ENCODE measurements at regions not wholly inside any gene's neighbourhood (a gene's known extent, or its start where the extent isn't known, plus 50 kb on each side); places are given as distances from the start of the nearest gene placed in this dataset.

GRCh38 chr4:15254236-15254880 is 173.5 kb upstream of the C1QTNF7 start:
- H3K4me3 ChIP-seq (ENCODE audit: low read depth in 1 of 5, low read length in 5 of 5), result no peak overlapping the region
- H3K27me3 ChIP-seq (ENCODE audit: control insufficient read depth in 5 of 5, insufficient read depth in 4 of 5, low read length in 5 of 5), result no peaks in the 10 kb centered on the region
- H3K27ac ChIP-seq (ENCODE audit: low read depth, low read length), result no peak overlapping the region
- H3K36me3 ChIP-seq (ENCODE audit: control insufficient read depth in 5 of 5, insufficient read depth in 5 of 5, low read length in 5 of 5), result no peaks in the 10 kb centered on the region
- no peaks in the 10 kb centered on the region for H3K9me3 ChIP-seq (ENCODE audit: control insufficient read depth in 5 of 5, low read length in 5 of 5)
- H3K9ac ChIP-seq (ENCODE audit: low read length in 5 of 5), result no peak overlapping the region
- peaks cover 0 to 21% (median 3%) of the 10 kb centered on the region in 5 donors for H3K4me1 ChIP-seq (ENCODE audit: control insufficient read depth in 5 of 5, insufficient read depth in 5 of 5, low read length in 5 of 5)

GRCh38 chr4:15255537-15255936 is 172.3 kb upstream of the C1QTNF7 start:
- Histone ChIP-seq H3K27me3 (ENCODE audit: control insufficient read depth in 5 of 5, insufficient read depth in 4 of 5, low read length in 5 of 5) (no peaks in the 10 kb centered on the region), H3K9me3 (ENCODE audit: control insufficient read depth in 5 of 5, low read length in 5 of 5) (no peaks in the 10 kb centered on the region), H3K9ac (ENCODE audit: low read length in 5 of 5) (no peak overlapping the region), H3K4me1 (ENCODE audit: control insufficient read depth in 5 of 5, insufficient read depth in 5 of 5, low read length in 5 of 5) (peaks cover 0 to 20% (median 3%) of the 10 kb centered on the region in 5 donors), H3K4me3 (ENCODE audit: low read depth in 1 of 5, low read length in 5 of 5) (no peak overlapping the region), H3K36me3 (ENCODE audit: control insufficient read depth in 5 of 5, insufficient read depth in 5 of 5, low read length in 5 of 5) (no peaks in the 10 kb centered on the region), H3K27ac (ENCODE audit: low read depth, low read length) (no peak overlapping the region)

- no peak overlapping the region for H3K4me3 ChIP-seq (ENCODE audit: low read depth in 1 of 5, low read length in 5 of 5)
- H3K36me3 ChIP-seq (ENCODE audit: control insufficient read depth in 5 of 5, insufficient read depth in 5 of 5, low read length in 5 of 5), result no peaks in the 10 kb centered on the region
- no peak overlapping the region for H3K27ac ChIP-seq (ENCODE audit: low read depth, low read length)
- peaks cover 0 to 10% (median 0%) of the 10 kb centered on the region in 5 donors for H3K4me1 ChIP-seq (ENCODE audit: control insufficient read depth in 5 of 5, insufficient read depth in 5 of 5, low read length in 5 of 5)
- H3K9ac ChIP-seq (ENCODE audit: low read length in 5 of 5), result no peak overlapping the region
- peaks cover 0 to 14% (median 8%) of the 10 kb centered on the region in 5 donors for H3K9me3 ChIP-seq (ENCODE audit: control insufficient read depth in 5 of 5, low read length in 5 of 5)
- H3K27me3 ChIP-seq (ENCODE audit: control insufficient read depth in 5 of 5, insufficient read depth in 4 of 5, low read length in 5 of 5), result no peaks in the 10 kb centered on the region
Observed at GRCh38 chr4:15260758-15261157, 167.1 kb upstream of the C1QTNF7 start.

GRCh38 chr4:15262396-15262795 is 165.4 kb upstream of the C1QTNF7 start:
- Histone ChIP-seq H3K9ac (ENCODE audit: low read length in 5 of 5) (no peak overlapping the region), H3K4me3 (ENCODE audit: low read depth in 1 of 5, low read length in 5 of 5) (no peak overlapping the region), H3K27me3 (ENCODE audit: control insufficient read depth in 5 of 5, insufficient read depth in 4 of 5, low read length in 5 of 5) (no peaks in the 10 kb centered on the region), H3K4me1 (ENCODE audit: control insufficient read depth in 5 of 5, insufficient read depth in 5 of 5, low read length in 5 of 5) (peaks cover 0 to 10% (median 0%) of the 10 kb centered on the region in 5 donors), H3K36me3 (ENCODE audit: control insufficient read depth in 5 of 5, insufficient read depth in 5 of 5, low read length in 5 of 5) (no peaks in the 10 kb centered on the region), H3K27ac (ENCODE audit: low read depth, low read length) (no peak overlapping the region), H3K9me3 (ENCODE audit: control insufficient read depth in 5 of 5, low read length in 5 of 5) (peaks cover 0 to 19% (median 8%) of the 10 kb centered on the region in 5 donors)

- Histone ChIP-seq H3K27me3 (ENCODE audit: control insufficient read depth in 5 of 5, insufficient read depth in 4 of 5, low read length in 5 of 5) (no peaks in the 10 kb centered on the region), H3K9ac (ENCODE audit: low read length in 5 of 5) (no peak overlapping the region), H3K4me3 (ENCODE audit: low read depth in 1 of 5, low read length in 5 of 5) (no peak overlapping the region), H3K9me3 (ENCODE audit: control insufficient read depth in 5 of 5, low read length in 5 of 5) (peaks cover 0 to 10% (median 4%) of the 10 kb centered on the region in 5 donors), H3K4me1 (ENCODE audit: control insufficient read depth in 5 of 5, insufficient read depth in 5 of 5, low read length in 5 of 5) (no peaks in the 10 kb centered on the region), H3K36me3 (ENCODE audit: control insufficient read depth in 5 of 5, insufficient read depth in 5 of 5, low read length in 5 of 5) (no peaks in the 10 kb centered on the region), H3K27ac (ENCODE audit: low read depth, low read length) (no peak overlapping the region)
Observed at GRCh38 chr4:15270201-15270600, 157.6 kb upstream of the C1QTNF7 start.

- H3K9me3 ChIP-seq (ENCODE audit: control insufficient read depth in 5 of 5, low read length in 5 of 5), result no peaks in the 10 kb centered on the region
- no peak overlapping the region for H3K27ac ChIP-seq (ENCODE audit: low read depth, low read length)
- H3K4me1 ChIP-seq (ENCODE audit: control insufficient read depth in 5 of 5, insufficient read depth in 5 of 5, low read length in 5 of 5), result no peaks in the 10 kb centered on the region
- no peak overlapping the region for H3K9ac ChIP-seq (ENCODE audit: low read length in 5 of 5)
- H3K4me3 ChIP-seq (ENCODE audit: low read depth in 1 of 5, low read length in 5 of 5), result no peak overlapping the region
- H3K27me3 ChIP-seq (ENCODE audit: control insufficient read depth in 5 of 5, insufficient read depth in 4 of 5, low read length in 5 of 5), result no peaks in the 10 kb centered on the region
- H3K36me3 ChIP-seq (ENCODE audit: control insufficient read depth in 5 of 5, insufficient read depth in 5 of 5, low read length in 5 of 5), result no peaks in the 10 kb centered on the region
Observed at GRCh38 chr4:15286041-15286440, 141.8 kb upstream of the C1QTNF7 start.

- Histone ChIP-seq H3K9me3 (ENCODE audit: control insufficient read depth in 5 of 5, low read length in 5 of 5) (no peaks in the 10 kb centered on the region), H3K9ac (ENCODE audit: low read length in 5 of 5) (no peak overlapping the region), H3K4me3 (ENCODE audit: low read depth in 1 of 5, low read length in 5 of 5) (no peak overlapping the region), H3K4me1 (ENCODE audit: control insufficient read depth in 5 of 5, insufficient read depth in 5 of 5, low read length in 5 of 5) (peaks cover 0 to 3% (median 0%) of the 10 kb centered on the region in 5 donors), H3K27me3 (ENCODE audit: control insufficient read depth in 5 of 5, insufficient read depth in 4 of 5, low read length in 5 of 5) (no peaks in the 10 kb centered on the region), H3K36me3 (ENCODE audit: control insufficient read depth in 5 of 5, insufficient read depth in 5 of 5, low read length in 5 of 5) (no peaks in the 10 kb centered on the region), H3K27ac (ENCODE audit: low read depth, low read length) (no peak overlapping the region)
Observed at GRCh38 chr4:15291122-15291521, 136.7 kb upstream of the C1QTNF7 start.

- H3K4me1 ChIP-seq (ENCODE audit: control insufficient read depth in 5 of 5, insufficient read depth in 5 of 5, low read length in 5 of 5), result peaks cover 0 to 3% (median 0%) of the 10 kb centered on the region in 5 donors
- H3K9ac ChIP-seq (ENCODE audit: low read length in 5 of 5), result no peak overlapping the region
- no peak overlapping the region for H3K4me3 ChIP-seq (ENCODE audit: low read depth in 1 of 5, low read length in 5 of 5)
- H3K27me3 ChIP-seq (ENCODE audit: control insufficient read depth in 5 of 5, insufficient read depth in 4 of 5, low read length in 5 of 5), result no peaks in the 10 kb centered on the region
- no peak overlapping the region for H3K27ac ChIP-seq (ENCODE audit: low read depth, low read length)
- no peaks in the 10 kb centered on the region for H3K9me3 ChIP-seq (ENCODE audit: control insufficient read depth in 5 of 5, low read length in 5 of 5)
- H3K36me3 ChIP-seq (ENCODE audit: control insufficient read depth in 5 of 5, insufficient read depth in 5 of 5, low read length in 5 of 5), result no peaks in the 10 kb centered on the region
Observed at GRCh38 chr4:15293711-15294110, 134.1 kb upstream of the C1QTNF7 start.

GRCh38 chr4:15294202-15294601 is 133.6 kb upstream of the C1QTNF7 start:
- Histone ChIP-seq H3K4me3 (ENCODE audit: low read depth in 1 of 5, low read length in 5 of 5) (no peak overlapping the region), H3K9ac (ENCODE audit: low read length in 5 of 5) (no peak overlapping the region), H3K9me3 (ENCODE audit: control insufficient read depth in 5 of 5, low read length in 5 of 5) (no peaks in the 10 kb centered on the region), H3K27me3 (ENCODE audit: control insufficient read depth in 5 of 5, insufficient read depth in 4 of 5, low read length in 5 of 5) (no peaks in the 10 kb centered on the region), H3K36me3 (ENCODE audit: control insufficient read depth in 5 of 5, insufficient read depth in 5 of 5, low read length in 5 of 5) (no peaks in the 10 kb centered on the region), H3K4me1 (ENCODE audit: control insufficient read depth in 5 of 5, insufficient read depth in 5 of 5, low read length in 5 of 5) (peaks cover 0 to 3% (median 0%) of the 10 kb centered on the region in 5 donors), H3K27ac (ENCODE audit: low read depth, low read length) (no peak overlapping the region)

- Histone ChIP-seq H3K4me1 (ENCODE audit: control insufficient read depth in 5 of 5, insufficient read depth in 5 of 5, low read length in 5 of 5) (peaks cover 0 to 3% (median 0%) of the 10 kb centered on the region in 5 donors), H3K9ac (ENCODE audit: low read length in 5 of 5) (no peak overlapping the region), H3K9me3 (ENCODE audit: control insufficient read depth in 5 of 5, low read length in 5 of 5) (no peaks in the 10 kb centered on the region)
Observed at GRCh38 chr4:15294832-15295231, 133.0 kb upstream of the C1QTNF7 start.

More at GRCh38 chr4:15294832-15295231, 133.0 kb upstream of the C1QTNF7 start:
- no peaks in the 10 kb centered on the region for H3K36me3 ChIP-seq (ENCODE audit: control insufficient read depth in 5 of 5, insufficient read depth in 5 of 5, low read length in 5 of 5)
- H3K4me3 ChIP-seq (ENCODE audit: low read depth in 1 of 5, low read length in 5 of 5), result no peak overlapping the region
- no peaks in the 10 kb centered on the region for H3K27me3 ChIP-seq (ENCODE audit: control insufficient read depth in 5 of 5, insufficient read depth in 4 of 5, low read length in 5 of 5)
- no peak overlapping the region for H3K27ac ChIP-seq (ENCODE audit: low read depth, low read length)
